Activated B cell treated with CpG ODN at 0.5 μM for 24 hours (primary cell): ENCODE measurements at regions not wholly inside any gene's neighbourhood (a gene's known extent, or its start where the extent isn't known, plus 50 kb on each side); places are given as distances from the start of the nearest gene placed in this dataset.

Experiments
- ATAC-seq: fragments of 200-7000 bp; cut with Tn5 transposase; one replicate; pipeline ENCODE4 v1.10.0; 2021; ENCODE audit warnings: low read depth, mild to moderate bottlenecking, moderate library complexity
- CTCF ChIA-PET: fragments of 350-600 bp; sonication (Branson Sonifier 250); formaldehyde crosslinking; loops from one replicate; lab custom pipeline; 2021; ENCODE audit warnings: antibody characterized with exemption; lab: Charles Lee
- POLR2A ChIA-PET: fragments of 350-600 bp; sonication (Branson Sonifier 250); formaldehyde crosslinking; loops from one replicate; lab custom pipeline; 2021; ENCODE audit warnings: antibody characterized with exemption; lab: Charles Lee
- DNase-seq: peaks from one replicate; pipeline ENCODE4 v3.0.0; 2022
- H3K27ac Mint-ChIP-seq: one replicate; pipeline ENCODE4 v1.8.0; 2020; ENCODE audit warnings: mixed read lengths
- H3K27me3 Mint-ChIP-seq: one replicate; pipeline ENCODE4 v1.8.0; 2021; ENCODE audit warnings: mixed read lengths
- H3K36me3 Mint-ChIP-seq: one replicate; pipeline ENCODE4 v1.8.0; 2021; ENCODE audit warnings: low read depth, mixed read lengths
- H3K4me1 Mint-ChIP-seq: one replicate; pipeline ENCODE4 v1.8.0; 2021; ENCODE audit warnings: mixed read lengths
- H3K4me3 Mint-ChIP-seq: one replicate; pipeline ENCODE4 v1.8.0; 2020; ENCODE audit warnings: mild to moderate bottlenecking, mixed read lengths
- H3K9me3 Mint-ChIP-seq: one replicate; pipeline ENCODE4 v1.8.0; 2020; ENCODE audit warnings: mixed read lengths
- CTCF ChIP-seq: fragments of 200-600 bp; IDR thresholded peaks from one replicate; pipeline ENCODE4 v1.8.0; 2022; ENCODE audit warnings: antibody characterized with exemption, mild to moderate bottlenecking
- intact Hi-C: fragments of 100-400 bp; cut with micrococcal nuclease; formaldehyde crosslinking; loops from one replicate; pipeline ENCODE4 v1.15.1; 2024

- no peak overlapping the region for H3K27ac Mint-ChIP-seq
- ChIA-PET POLR2A (no interaction called here), CTCF (no interaction called here)
Observed at GRCh38 chr12:58414398-58414871, 473.1 kb downstream of the ATP23 start.

GRCh38 chr12:58415716-58416115 lies 474.3 kb downstream of the ATP23 start:
- ATAC-seq = no peak
- no peak for TF ChIP-seq CTCF
- no peaks in the 10 kb centered on the region for H3K36me3 Mint-ChIP-seq
- no peaks in the 10 kb centered on the region for H3K4me1 Mint-ChIP-seq
- POLR2A ChIA-PET = no interaction called here
- no peak for DNase-seq
- H3K9me3 Mint-ChIP-seq = no peaks in the 10 kb centered on the region
- H3K27me3 Mint-ChIP-seq = no peaks in the 10 kb centered on the region
- H3K27ac Mint-ChIP-seq = no peak overlapping the region
- CTCF ChIA-PET = no interaction called here
- intact Hi-C loops = no loop called here
- no peak overlapping the region for H3K4me3 Mint-ChIP-seq

More at GRCh38 chr12:58414398-58414871, 473.1 kb downstream of the ATP23 start:
- Mint-ChIP-seq H3K4me1 (no peaks in the 10 kb centered on the region), H3K9me3 (no peaks in the 10 kb centered on the region), H3K4me3 (no peak overlapping the region), H3K27me3 (no peaks in the 10 kb centered on the region), H3K36me3 (no peaks in the 10 kb centered on the region)
- intact Hi-C loops = no loop called here
- DNase-seq = no peak
- TF ChIP-seq CTCF = no peak
- ATAC-seq = no peak

GRCh38 chr12:58416236-58416635 lies 474.9 kb downstream of the ATP23 start:
- DNase-seq = no peak
- no peak for ATAC-seq
- no peak for TF ChIP-seq CTCF
- no peak overlapping the region for H3K27ac Mint-ChIP-seq
- no peaks in the 10 kb centered on the region for H3K27me3 Mint-ChIP-seq
- H3K4me3 Mint-ChIP-seq = no peak overlapping the region
- ChIA-PET CTCF (no interaction called here), POLR2A (no interaction called here)
- intact Hi-C loops = no loop called here
- H3K9me3 Mint-ChIP-seq = no peaks in the 10 kb centered on the region
- no peaks in the 10 kb centered on the region for H3K4me1 Mint-ChIP-seq
- no peaks in the 10 kb centered on the region for H3K36me3 Mint-ChIP-seq

GRCh38 chr12:58419196-58419760 lies 477.9 kb downstream of the ATP23 start:
- TF ChIP-seq CTCF = no peak
- Mint-ChIP-seq H3K27ac (no peak overlapping the region), H3K9me3 (peaks cover 2% of the 10 kb centered on the region), H3K27me3 (no peaks in the 10 kb centered on the region), H3K4me3 (no peak overlapping the region), H3K36me3 (no peaks in the 10 kb centered on the region), H3K4me1 (no peaks in the 10 kb centered on the region)
- ChIA-PET POLR2A (no interaction called here), CTCF (no interaction called here)
- intact Hi-C loops = no loop called here
- ATAC-seq (no peak), DNase-seq (no peak)

- Mint-ChIP-seq H3K27ac (no peak overlapping the region), H3K4me3 (no peak overlapping the region), H3K4me1 (no peaks in the 10 kb centered on the region), H3K27me3 (no peaks in the 10 kb centered on the region), H3K36me3 (no peaks in the 10 kb centered on the region), H3K9me3 (peaks cover 2% of the 10 kb centered on the region)
- POLR2A ChIA-PET = no interaction called here
- intact Hi-C loops = no loop called here
- DNase-seq (no peak), ATAC-seq (no peak)
- no peak for TF ChIP-seq CTCF
- CTCF ChIA-PET = no interaction called here
Observed at GRCh38 chr12:58419905-58420304, 478.5 kb downstream of the ATP23 start.
